HepG2 (cell line): ENCODE measurements at regions not wholly inside any gene's neighbourhood (a gene's known extent, or its start where the extent isn't known, plus 50 kb on each side); places are given as distances from the start of the nearest gene placed in this dataset.

Experiments
- ATAC-seq: fragments of 200-7000 bp; cut with Tn5 transposase; 3 replicates; pipeline ENCODE4 v1.9.1; 2020; ENCODE audit warnings: mild to moderate bottlenecking, moderate library complexity
- BruUV-seq: library from RNA; stranded (reverse); fragments of 400-500 nt; replicated peaks from 2 replicates; lab custom pipeline; 2021; lab: Mats Ljungman, UMichigan
- CTCF ChIA-PET: fragments of 300-600 bp; formaldehyde crosslinking; extraction: SDS; loops from one replicate; lab custom pipeline; 2021; ENCODE audit warnings: low total read pairs, inconsistent platforms, low intra/inter-chr PET ratio; lab: Yijun Ruan, JAX
- POLR2A ChIA-PET: fragments of 350-600 bp; sonication (Branson Sonifier 250); formaldehyde crosslinking; loops from one replicate; lab custom pipeline; 2020; ENCODE audit warnings: antibody characterized with exemption, inconsistent platforms; lab: Yijun Ruan, JAX
- DNase-seq: peaks from one replicate; pipeline ENCODE4 v3.0.0-alpha.2; 2015; ENCODE audit warnings: low spot score
- FAIRE-seq: peaks from 3 replicates; lab custom pipeline; 2011; peaks lifted over from hg19 to GRCh38; lab: Jason Lieb, UNC
- H2AFZ ChIP-seq: one replicate; pipeline ENCODE4 v1.6.1; 2011; ENCODE audit warnings: low read length, inconsistent platforms
- H3K27ac ChIP-seq: fragments of 300-600 bp; 3 replicates; pipeline ENCODE4 v1.8.0; 2011; ENCODE audit warnings: mixed run types, mild to moderate bottlenecking, mixed read lengths, low read length, inconsistent platforms; ENCODE audit not compliant: insufficient read depth; ENCODE audit errors: extremely low read length
- H3K27me3 ChIP-seq, 2 experiments: fragments of 200-600 bp in 1 of 2; 2 replicates in 1 of 2; 3 replicates in 1 of 2; pipeline versions ENCODE4 v1.6.0 to v1.8.0; 2011; ENCODE audit warnings: low read length in 2 of 2, mild to moderate bottlenecking in 2 of 2, moderate library complexity in 2 of 2, inconsistent platforms in 1 of 2; ENCODE audit not compliant: insufficient read depth in 2 of 2, control insufficient read depth in 1 of 2
- H3K36me3 ChIP-seq, 2 experiments: fragments of 200-600 bp in 1 of 2; replicated peaks in 1 of 2; 2 replicates in 1 of 2; 3 replicates in 1 of 2; pipeline versions ENCODE4 v1.5.1 to v1.8.0; 2011; ENCODE audit warnings: low read length in 2 of 2, inconsistent platforms in 1 of 2; ENCODE audit not compliant: insufficient read depth in 2 of 2, control insufficient read depth in 1 of 2
- H3K4me1 ChIP-seq: 2 replicates; pipeline ENCODE4 v1.5.1; 2012; ENCODE audit warnings: low read length, inconsistent platforms; ENCODE audit not compliant: insufficient read depth
- H3K4me2 ChIP-seq: 2 replicates; pipeline ENCODE4 v1.6.0; 2011; ENCODE audit warnings: low read depth, low read length, inconsistent platforms
- H3K4me3 ChIP-seq, 3 experiments: fragments of 200-600 bp in 1 of 3; sonication (generic), shearing (Covaris generic) in 1 of 3; replicated peaks in 1 of 3; 2 replicates each; pipeline ENCODE4 v1.5.1; 2011 to 2016; ENCODE audit warnings: low read length in 3 of 3, inconsistent platforms in 2 of 3, low read depth in 2 of 3, mild to moderate bottlenecking in 2 of 3, control low read depth in 1 of 3, mixed read lengths in 1 of 3; ENCODE audit not compliant: insufficient read depth in 1 of 3
- H3K79me2 ChIP-seq: one replicate; pipeline ENCODE4 v1.6.1; 2011; ENCODE audit warnings: low read length, inconsistent platforms; ENCODE audit not compliant: insufficient read depth
- H3K9ac ChIP-seq: 2 replicates; pipeline ENCODE4 v1.6.0; 2011; ENCODE audit warnings: mild to moderate bottlenecking, low read depth, low read length, inconsistent platforms; ENCODE audit not compliant: insufficient read depth
- H3K9me3 ChIP-seq: 2 replicates; pipeline ENCODE4 v1.5.1; 2012; ENCODE audit warnings: mild to moderate bottlenecking, low read length
- H4K20me1 ChIP-seq: 2 replicates; pipeline ENCODE4 v1.6.0; 2011; ENCODE audit warnings: inconsistent platforms, mild to moderate bottlenecking, low read length, moderate library complexity; ENCODE audit not compliant: insufficient read depth
- CHCHD3 ChIP-seq: sonication (generic); formaldehyde crosslinking; IDR thresholded peaks from 2 replicates; pipeline ENCODE4 v1.8.0; 2022; ENCODE audit warnings: mild to moderate bottlenecking, missing genetic modification reagents, moderate library complexity
- ETV6 ChIP-seq: sonication (generic); formaldehyde crosslinking; conservative IDR thresholded peaks from 2 replicates; pipeline ENCODE4 v1.4.0; 2020; ENCODE audit warnings: missing genetic modification reagents
- LCORL ChIP-seq, 2 experiments: fragments of 450-650 bp in 1 of 2; sonication (generic) in 1 of 2; formaldehyde crosslinking in 1 of 2; IDR thresholded peaks; 2 replicates each; pipeline versions ENCODE4 v1.5.0 to v1.6.1; 2017 to 2020; ENCODE audit warnings: antibody characterized with exemption in 1 of 2, missing genetic modification reagents in 1 of 2
- MIER2 ChIP-seq: IDR thresholded peaks from 2 replicates; pipeline ENCODE4 v1.6.1; 2016; ENCODE audit warnings: missing biosample characterization, missing genetic modification reagents
- MXD4 ChIP-seq: IDR thresholded peaks from 2 replicates; pipeline ENCODE4 v1.6.1; 2016; ENCODE audit warnings: mild to moderate bottlenecking, missing biosample characterization, missing genetic modification reagents
- RNF2 ChIP-seq: fragments of 450-650 bp; conservative IDR thresholded peaks from 2 replicates; pipeline ENCODE4 v1.6.1; 2016; ENCODE audit warnings: low read depth
- SNAPC2 ChIP-seq: sonication (generic); formaldehyde crosslinking; IDR thresholded peaks from 2 replicates; pipeline ENCODE4 v1.8.1; 2022; ENCODE audit warnings: mild to moderate bottlenecking, missing genetic modification reagents
- TFDP1 ChIP-seq: IDR thresholded peaks from 2 replicates; pipeline ENCODE4 v1.6.1; 2016; ENCODE audit warnings: missing compliant biosample characterization, missing genetic modification reagents, borderline replicate concordance
- WGBS: methylation state at CpG from one replicate; pipeline ENCODE4 v1.1.6; 2017; ENCODE audit warnings: low lambda C conversion rate; 5-methylcytosine and 5-hydroxymethylcytosine counted together
- in situ Hi-C: cut with HindIII; loops from 2 replicates; pipeline ENCODE4 v1.10.0; 2017; ENCODE audit warnings: low pct_unique_long_range_greater_than_20kb; ENCODE audit not compliant: extremely low pct_ligation_motif_present
- intact Hi-C: fragments of 100-400 bp; cut with micrococcal nuclease; formaldehyde crosslinking; loops from one replicate; pipeline ENCODE4 v1.10.0; 2022; ENCODE audit not compliant: unreplicated experiment
- TF ChIP-seq, protein P1 (sequence below): sonication (generic); formaldehyde crosslinking; IDR thresholded peaks from one replicate; pipeline ENCODE4 v1.5.1; 2020; ENCODE audit warnings: mild to moderate bottlenecking, missing genetic modification reagents; ENCODE audit errors: not compliant biosample characterization

DNA sequence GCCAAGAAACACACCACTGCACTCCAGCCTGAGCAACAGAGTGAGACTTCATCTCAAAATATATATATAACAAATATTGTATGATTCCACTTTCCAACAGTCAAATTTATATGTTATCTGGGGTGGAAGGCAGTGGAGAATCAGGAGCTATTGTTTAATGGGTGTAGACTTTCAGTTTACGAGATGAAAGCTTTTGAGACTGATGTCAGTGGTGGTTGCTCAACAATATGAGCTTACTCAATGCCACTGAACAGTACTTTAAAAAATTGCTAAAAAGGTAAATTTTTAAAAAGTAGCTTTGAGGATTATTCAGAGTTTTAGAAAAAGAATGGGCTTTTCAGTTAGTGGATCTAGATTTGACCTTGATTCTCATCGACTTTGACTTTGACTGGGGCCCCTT, 105.9 kb upstream of the ST6GAL2 start:
- no peaks in the 10 kb centered on the region for H3K4me1 ChIP-seq
- H3K9me3 ChIP-seq = no peaks in the 10 kb centered on the region
- no peak overlapping the region for H2AFZ ChIP-seq
- H3K4me3 ChIP-seq = no peak overlapping the region
- no peak overlapping the region for H3K9ac ChIP-seq
- in situ Hi-C loops (no loop called here), intact Hi-C loops (no loop called here)
- no peaks in the 10 kb centered on the region for H3K79me2 ChIP-seq
- H3K27me3 ChIP-seq = peaks cover 0 to 8% of the 10 kb centered on the region in 2 experiments; a peak in 1 of 5 replicates
- DNase-seq (no peak), FAIRE-seq (no peak), ATAC-seq (no peak)
- 5% methylated on average over 2 of the region's 2 CpGs for WGBS
- TF ChIP-seq RNF2 (no peak), CHCHD3 (CRISPR knock-in tag) (no peak), ETV6 (CRISPR knock-in tag) (no peak), TFDP1 (no peak), MIER2 (no peak), MXD4 (CRISPR knock-in tag) (no peak), SNAPC2 (CRISPR knock-in tag) (no peak)
- no peak overlapping the region for H3K4me2 ChIP-seq
- CTCF ChIA-PET = no interaction called here
- no TSS peak for BruUV-seq
- POLR2A ChIA-PET = no interaction called here
- H3K27ac ChIP-seq = no peak overlapping the region
- no peaks in the 10 kb centered on the region for H4K20me1 ChIP-seq
- no peaks in the 10 kb centered on the region for H3K36me3 ChIP-seq

- POLR2A ChIA-PET = no interaction called here
- TF ChIP-seq LCORL (IDR thresholded peaks at IDR 0.05) (no peak), LCORL (CRISPR knock-in tag; IDR thresholded peaks at IDR 0.05) (no peak)
- TF ChIP-seq, protein P1, sequence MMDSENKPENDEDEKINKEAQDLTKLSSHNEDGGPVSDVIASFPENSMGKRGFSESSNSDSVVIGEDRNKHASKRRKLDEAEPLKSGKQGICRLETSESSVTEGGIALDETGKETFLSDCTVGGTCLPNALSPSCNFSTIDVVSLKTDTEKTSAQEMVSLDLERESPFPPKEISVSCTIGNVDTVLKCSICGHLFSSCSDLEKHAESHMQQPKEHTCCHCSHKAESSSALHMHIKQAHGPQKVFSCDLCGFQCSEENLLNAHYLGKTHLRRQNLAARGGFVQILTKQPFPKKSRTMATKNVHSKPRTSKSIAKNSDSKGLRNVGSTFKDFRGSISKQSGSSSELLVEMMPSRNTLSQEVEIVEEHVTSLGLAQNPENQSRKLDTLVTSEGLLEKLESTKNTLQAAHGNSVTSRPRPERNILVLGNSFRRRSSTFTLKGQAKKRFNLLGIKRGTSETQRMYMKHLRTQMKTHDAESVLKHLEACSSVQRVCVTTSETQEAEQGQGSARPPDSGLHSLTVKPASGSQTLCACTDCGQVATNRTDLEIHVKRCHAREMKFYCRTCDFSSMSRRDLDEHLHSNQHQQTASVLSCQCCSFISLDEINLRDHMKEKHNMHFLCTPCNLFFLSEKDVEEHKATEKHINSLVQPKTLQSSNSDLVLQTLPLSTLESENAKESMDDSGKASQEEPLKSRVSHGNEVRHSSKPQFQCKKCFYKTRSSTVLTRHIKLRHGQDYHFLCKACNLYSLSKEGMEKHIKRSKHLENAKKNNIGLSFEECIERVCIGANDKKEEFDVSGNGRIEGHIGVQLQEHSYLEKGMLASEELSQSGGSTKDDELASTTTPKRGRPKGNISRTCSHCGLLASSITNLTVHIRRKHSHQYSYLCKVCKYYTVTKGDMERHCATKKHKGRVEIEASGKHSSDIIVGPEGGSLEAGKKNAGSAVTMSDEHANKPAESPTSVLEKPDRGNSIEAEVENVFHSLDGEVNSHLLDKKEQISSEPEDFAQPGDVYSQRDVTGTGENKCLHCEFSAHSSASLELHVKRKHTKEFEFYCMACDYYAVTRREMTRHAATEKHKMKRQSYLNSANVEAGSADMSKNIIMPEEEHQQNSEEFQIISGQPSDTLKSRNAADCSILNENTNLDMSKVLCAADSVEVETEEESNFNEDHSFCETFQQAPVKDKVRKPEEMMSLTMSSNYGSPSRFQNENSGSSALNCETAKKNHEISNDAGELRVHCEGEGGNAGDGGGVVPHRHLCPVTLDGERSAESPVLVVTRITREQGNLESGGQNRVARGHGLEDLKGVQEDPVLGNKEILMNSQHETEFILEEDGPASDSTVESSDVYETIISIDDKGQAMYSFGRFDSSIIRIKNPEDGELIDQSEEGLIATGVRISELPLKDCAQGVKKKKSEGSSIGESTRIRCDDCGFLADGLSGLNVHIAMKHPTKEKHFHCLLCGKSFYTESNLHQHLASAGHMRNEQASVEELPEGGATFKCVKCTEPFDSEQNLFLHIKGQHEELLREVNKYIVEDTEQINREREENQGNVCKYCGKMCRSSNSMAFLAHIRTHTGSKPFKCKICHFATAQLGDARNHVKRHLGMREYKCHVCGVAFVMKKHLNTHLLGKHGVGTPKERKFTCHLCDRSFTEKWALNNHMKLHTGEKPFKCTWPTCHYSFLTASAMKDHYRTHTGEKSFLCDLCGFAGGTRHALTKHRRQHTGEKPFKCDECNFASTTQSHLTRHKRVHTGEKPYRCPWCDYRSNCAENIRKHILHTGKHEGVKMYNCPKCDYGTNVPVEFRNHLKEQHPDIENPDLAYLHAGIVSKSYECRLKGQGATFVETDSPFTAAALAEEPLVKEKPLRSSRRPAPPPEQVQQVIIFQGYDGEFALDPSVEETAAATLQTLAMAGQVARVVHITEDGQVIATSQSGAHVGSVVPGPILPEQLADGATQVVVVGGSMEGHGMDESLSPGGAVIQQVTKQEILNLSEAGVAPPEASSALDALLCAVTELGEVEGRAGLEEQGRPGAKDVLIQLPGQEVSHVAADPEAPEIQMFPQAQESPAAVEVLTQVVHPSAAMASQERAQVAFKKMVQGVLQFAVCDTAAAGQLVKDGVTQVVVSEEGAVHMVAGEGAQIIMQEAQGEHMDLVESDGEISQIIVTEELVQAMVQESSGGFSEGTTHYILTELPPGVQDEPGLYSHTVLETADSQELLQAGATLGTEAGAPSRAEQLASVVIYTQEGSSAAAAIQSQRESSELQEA (CRISPR knock-in tag) = no peak
Measured at GRCh38 chr2:106995556-106995955, 109.6 kb upstream of the ST6GAL2 start.

More at GRCh38 chr2:106995556-106995955, 109.6 kb upstream of the ST6GAL2 start:
- H3K27me3 ChIP-seq = peaks cover 0 to 8% of the 10 kb centered on the region in 2 experiments; a peak in 2 of 5 replicates
- H3K4me2 ChIP-seq = no peak overlapping the region
- ATAC-seq = no peak
- in situ Hi-C loops (no loop called here), intact Hi-C loops (no loop called here)
- H3K4me1 ChIP-seq = no peaks in the 10 kb centered on the region
- BruUV-seq = no TSS peak
- H3K9ac ChIP-seq = no peak overlapping the region
- H4K20me1 ChIP-seq = no peaks in the 10 kb centered on the region
- no peak overlapping the region for H3K27ac ChIP-seq
- H3K4me3 ChIP-seq = no peak overlapping the region
- H2AFZ ChIP-seq = no peak overlapping the region
- WGBS = 8% methylated on average over 7 of the region's 7 CpGs
- FAIRE-seq = no peak
- CTCF ChIA-PET = no interaction called here
- H3K79me2 ChIP-seq = no peaks in the 10 kb centered on the region
- no peak for DNase-seq
- no peaks in the 10 kb centered on the region for H3K36me3 ChIP-seq
- H3K9me3 ChIP-seq = no peaks in the 10 kb centered on the region
